Adrenal gland (tissue), 9 donors: ENCODE measurements at regions not wholly inside any gene's neighbourhood (a gene's known extent, or its start where the extent isn't known, plus 50 kb on each side); places are given as distances from the start of the nearest gene placed in this dataset.

Experiments
- DNase-seq, 7 donors: peaks; one replicate each; pipeline ENCODE4 v3.0.0-alpha.2; 2019 to 2020
- H3K27ac ChIP-seq, 5 donors: fragments of 200-600 bp; sonication (generic) in 4 of 5; 1 replicate in 3 of 5; 2 replicates in 2 of 5; pipeline versions ENCODE4 v1.5.1 to v1.8.0; 2016 to 2020; ENCODE audit warnings: mild to moderate bottlenecking in 1 of 5
- H3K27me3 ChIP-seq: fragments of 200-600 bp; 2 replicates; pipeline ENCODE4 v1.8.0; 2021
- H3K36me3 ChIP-seq, 2 donors: fragments of 200-600 bp; replicated peaks in 1 of 2; 1 replicate in 1 of 2; 2 replicates in 1 of 2; pipeline versions ENCODE4 v1.5.1 to v1.8.0; 2018 to 2022
- H3K4me1 ChIP-seq, 2 donors: fragments of 200-600 bp; replicated peaks in 1 of 2; 1 replicate in 1 of 2; 2 replicates in 1 of 2; pipeline versions ENCODE4 v1.5.1 to v1.8.0; 2018 to 2021
- H3K4me3 ChIP-seq, 4 donors: fragments of 200-600 bp; sonication (generic) in 3 of 4; one replicate each; pipeline ENCODE4 v1.5.1; 2016 to 2018
- H3K9me3 ChIP-seq, 3 donors: fragments of 200-600 bp; sonication (generic) in 1 of 3; replicated peaks in 1 of 3; 1 replicate in 2 of 3; 2 replicates in 1 of 3; pipeline versions ENCODE4 v1.5.1 to v1.8.0; 2016 to 2021
- CTCF ChIP-seq, 6 experiments: fragments of 450-650 bp in 4 of 6; fragments of 200-600 bp in 2 of 6; sonication (generic) in 1 of 6; IDR thresholded peaks; 1 replicate in 5 of 6; 2 replicates in 1 of 6; pipeline versions ENCODE4 v1.5.1 to v1.8.0; 2016 to 2021; ENCODE audit warnings: antibody characterized with exemption in 6 of 6, mild to moderate bottlenecking in 2 of 6, moderate library complexity in 1 of 6
- POLR2A ChIP-seq, 2 donors: fragments of 450-650 bp; IDR thresholded peaks; one replicate each; pipeline ENCODE4 v1.6.1; 2017; ENCODE audit warnings: antibody characterized with exemption in 2 of 2, mild to moderate bottlenecking in 2 of 2, moderate library complexity in 1 of 2
- WGBS, 4 donors: extraction: QIAGEN DNeasy Blood & Tissue Kit in 2 of 4; methylation state at CpG; one replicate each; pipeline versions ENCODE4 v1.1.5 to v1.1.7; 2013 to 2017; 5-methylcytosine and 5-hydroxymethylcytosine counted together
- intact Hi-C, 2 donors: fragments of 100-400 bp; cut with DNase I; formaldehyde crosslinking; loops; one replicate each; pipeline versions ENCODE4 v1.14.1 to v1.15.0; 2022 to 2023
- donor health status: healthy with polysubstance abuse.
- donor health status: Bipolar disorder and iron deficiency.
- donor health status: DM: yes; HTN: yes; CAD: no.
- donor health status: DM: no; HTN: no; CAD: no.
- donor health status: DM: no; HTN: no; CAD: no.

DNA sequence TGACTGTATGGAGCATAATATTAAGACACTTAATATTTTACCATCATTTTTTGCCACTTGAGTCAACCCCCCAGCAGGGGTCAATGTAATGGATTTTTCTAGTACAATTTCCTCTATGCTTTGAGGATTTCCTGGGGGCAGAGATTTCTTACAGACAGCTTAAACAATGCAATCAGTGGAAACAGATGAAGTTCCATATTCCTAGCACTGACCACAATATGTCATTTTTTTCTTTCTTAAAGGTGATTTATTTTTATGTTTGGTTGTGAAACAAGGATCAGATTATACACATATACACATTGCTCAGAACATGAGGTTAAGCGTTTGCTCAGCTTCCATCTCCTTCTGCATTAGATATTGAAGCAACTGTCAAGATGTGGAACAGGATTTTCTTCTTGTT, 82.0 kb upstream of the ID4 start:
- 29 to 62% (median 51%) methylated on average over 1 of the region's 1 CpG for WGBS, 4 donors
- no peaks in the 10 kb centered on the region for H3K27me3 ChIP-seq
- no peaks in the 10 kb centered on the region for H3K36me3 ChIP-seq
- intact Hi-C loops = no loop called here
- DNase-seq = no peak
- H3K27ac ChIP-seq = no peak overlapping the region
- no peak overlapping the region for H3K4me3 ChIP-seq
- H3K9me3 ChIP-seq = no peaks in the 10 kb centered on the region
- no peaks in the 10 kb centered on the region for H3K4me1 ChIP-seq
- TF ChIP-seq CTCF (IDR thresholded peaks at IDR 0.05) (no peak), POLR2A (IDR thresholded peaks at IDR 0.05) (no peak)

DNA sequence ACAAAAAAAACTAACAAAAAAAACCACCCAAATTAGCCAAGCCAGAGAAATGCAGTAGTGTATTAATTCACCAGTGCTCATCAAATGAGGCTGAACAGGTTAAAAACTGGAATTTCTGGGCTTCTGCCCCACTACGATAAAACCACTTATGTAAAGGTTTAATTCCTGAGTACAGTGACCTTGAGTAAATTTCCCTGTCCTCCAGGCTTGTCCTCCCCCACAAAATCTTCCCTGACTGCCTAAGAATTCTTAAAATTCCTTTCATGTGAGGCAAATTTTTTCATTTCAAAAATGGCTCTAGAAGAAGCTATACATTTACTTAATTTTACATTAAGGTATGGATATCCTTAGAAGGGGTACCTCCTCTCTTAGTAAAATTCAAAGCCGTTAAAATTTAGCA, 80.1 kb upstream of the ID4 start:
- no peaks in the 10 kb centered on the region for H3K4me1 ChIP-seq
- H3K27ac ChIP-seq = no peak overlapping the region
- WGBS, 4 donors = 38 to 55% (median 53%) methylated on average over 2 of the region's 2 CpGs
- no peak for DNase-seq
- no peak for TF ChIP-seq CTCF (IDR thresholded peaks at IDR 0.05)
- no peak for TF ChIP-seq POLR2A (IDR thresholded peaks at IDR 0.05)
- no peaks in the 10 kb centered on the region for H3K36me3 ChIP-seq
- H3K4me3 ChIP-seq = no peak overlapping the region
- intact Hi-C loops = no loop called here
- no peaks in the 10 kb centered on the region for H3K27me3 ChIP-seq
- no peaks in the 10 kb centered on the region for H3K9me3 ChIP-seq

DNA sequence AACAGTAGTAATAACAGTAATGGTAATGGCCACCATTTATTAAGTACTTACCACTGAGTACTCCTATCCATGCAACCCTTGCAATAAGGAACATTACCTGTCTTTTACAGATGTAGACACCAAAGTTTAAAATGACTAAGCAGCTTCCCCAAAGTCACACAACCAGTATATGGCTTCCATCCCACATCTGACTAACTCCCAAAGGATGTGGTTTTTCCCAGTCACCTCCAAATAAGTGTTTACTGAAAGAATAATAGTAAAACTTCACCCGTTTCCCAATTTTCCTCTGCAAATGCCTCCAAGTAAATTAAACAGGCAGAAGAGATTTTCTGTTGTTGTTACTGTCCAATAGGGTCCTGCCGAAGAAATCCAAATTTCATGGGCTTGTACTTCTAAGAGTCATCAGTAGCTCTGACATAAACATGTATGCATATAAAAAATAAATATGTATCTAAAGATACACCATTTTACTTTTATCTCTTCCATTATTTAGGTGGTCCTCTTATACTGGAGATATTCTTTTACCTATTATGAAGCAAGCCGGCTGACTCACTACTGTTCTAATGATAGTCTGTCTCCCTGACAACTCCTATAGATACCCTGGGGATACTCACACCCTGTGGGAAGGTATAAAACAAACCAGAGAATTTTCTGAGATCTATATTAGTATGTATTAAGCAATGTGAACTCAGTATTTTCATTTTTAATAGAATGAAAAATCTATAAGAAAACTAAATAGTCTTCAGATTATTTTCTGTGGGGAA, 77.9 kb upstream of the ID4 start:
- intact Hi-C loops = no loop called here
- DNase-seq = no peak
- Histone ChIP-seq H3K27me3 (no peaks in the 10 kb centered on the region), H3K9me3 (no peaks in the 10 kb centered on the region), H3K4me3 (no peak overlapping the region), H3K36me3 (no peaks in the 10 kb centered on the region), H3K27ac (no peak overlapping the region), H3K4me1 (no peaks in the 10 kb centered on the region)
- TF ChIP-seq CTCF (IDR thresholded peaks at IDR 0.05) (no peak), POLR2A (IDR thresholded peaks at IDR 0.05) (no peak)
- 74 to 85% (median 79%) methylated on average over 3 of the region's 3 CpGs for WGBS, 4 donors

GRCh38 chr6:19761121-19761520, 76.0 kb upstream of the ID4 start:
- no peaks in the 10 kb centered on the region for H3K27me3 ChIP-seq
- no peak overlapping the region for H3K4me3 ChIP-seq
- no peak overlapping the region for H3K27ac ChIP-seq
- no peaks in the 10 kb centered on the region for H3K9me3 ChIP-seq
- DNase-seq = no peak
- WGBS, 4 donors = 75 to 83% (median 78%) methylated on average over 1 of the region's 1 CpG
- no peaks in the 10 kb centered on the region for H3K36me3 ChIP-seq
- TF ChIP-seq POLR2A (IDR thresholded peaks at IDR 0.05) (no peak), CTCF (IDR thresholded peaks at IDR 0.05) (no peak)
- intact Hi-C loops = no loop called here
- H3K4me1 ChIP-seq = no peaks in the 10 kb centered on the region
